ENCODE measurements at regions not wholly inside any gene's neighbourhood (a gene's known extent, or its start where the extent isn't known, plus 50 kb on each side); places are given as distances from the start of the nearest gene placed in this dataset.
"Not testable (repeated sequence)": the region's sequence is repeated elsewhere in the genome, so short reads cannot be mapped to it uniquely, and the experiment has no call there.

DNA sequence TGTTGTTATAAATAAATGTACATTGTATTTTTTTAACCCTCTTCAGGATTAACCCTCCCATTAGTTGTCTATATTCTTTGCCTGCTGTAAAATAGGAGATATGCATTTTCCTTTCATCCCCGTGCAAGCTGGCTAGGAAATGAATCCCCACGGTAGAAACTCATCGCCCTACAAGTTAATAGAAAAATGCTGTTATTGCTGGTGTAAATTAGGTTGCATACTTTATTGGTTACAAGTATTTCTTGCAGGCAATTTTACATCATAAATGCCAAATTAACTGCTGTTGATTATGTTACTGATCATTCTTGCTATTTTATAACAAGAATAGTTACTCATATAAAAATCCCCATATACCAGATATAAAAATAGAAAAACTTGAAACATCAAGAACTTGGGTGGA lies 454.2 kb upstream of the KLF6 start:
- TF ChIP-seq, protein P1, sequence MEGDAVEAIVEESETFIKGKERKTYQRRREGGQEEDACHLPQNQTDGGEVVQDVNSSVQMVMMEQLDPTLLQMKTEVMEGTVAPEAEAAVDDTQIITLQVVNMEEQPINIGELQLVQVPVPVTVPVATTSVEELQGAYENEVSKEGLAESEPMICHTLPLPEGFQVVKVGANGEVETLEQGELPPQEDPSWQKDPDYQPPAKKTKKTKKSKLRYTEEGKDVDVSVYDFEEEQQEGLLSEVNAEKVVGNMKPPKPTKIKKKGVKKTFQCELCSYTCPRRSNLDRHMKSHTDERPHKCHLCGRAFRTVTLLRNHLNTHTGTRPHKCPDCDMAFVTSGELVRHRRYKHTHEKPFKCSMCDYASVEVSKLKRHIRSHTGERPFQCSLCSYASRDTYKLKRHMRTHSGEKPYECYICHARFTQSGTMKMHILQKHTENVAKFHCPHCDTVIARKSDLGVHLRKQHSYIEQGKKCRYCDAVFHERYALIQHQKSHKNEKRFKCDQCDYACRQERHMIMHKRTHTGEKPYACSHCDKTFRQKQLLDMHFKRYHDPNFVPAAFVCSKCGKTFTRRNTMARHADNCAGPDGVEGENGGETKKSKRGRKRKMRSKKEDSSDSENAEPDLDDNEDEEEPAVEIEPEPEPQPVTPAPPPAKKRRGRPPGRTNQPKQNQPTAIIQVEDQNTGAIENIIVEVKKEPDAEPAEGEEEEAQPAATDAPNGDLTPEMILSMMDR (IDR thresholded peaks at IDR 0.05; ENCODE audit: low read depth, low read length, missing control alignments), result no peak
- H3K4me3 ChIP-seq (ENCODE audit: low read depth, low read length), result no peak overlapping the region

DNA sequence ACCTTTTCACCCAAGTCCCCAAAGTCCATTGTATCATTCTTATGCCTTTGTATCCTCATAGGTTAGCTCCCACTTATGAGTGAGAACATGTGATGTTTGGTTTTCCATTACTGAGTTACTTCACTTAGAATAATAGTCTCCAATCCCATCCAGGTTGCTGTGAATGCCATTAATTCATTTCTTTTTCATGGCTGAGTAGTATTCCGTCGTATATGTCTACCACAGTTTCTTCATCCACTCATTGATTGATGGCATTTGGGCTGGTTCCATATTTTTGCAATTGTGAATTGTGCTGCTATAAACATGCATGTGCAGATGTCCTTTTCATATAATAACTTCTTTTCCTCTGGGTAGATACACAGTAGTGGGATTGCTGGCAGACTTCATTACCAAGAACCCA lies 451.9 kb upstream of the KLF6 start:
- H3K4me3 ChIP-seq (ENCODE audit: low read depth, low read length); DNase-seq (ENCODE audit: low read depth): not testable (repeated sequence)

More for the DNA sequence above, 454.2 kb upstream of the KLF6 start:
- no peak for DNase-seq (ENCODE audit: low read depth)

DNA sequence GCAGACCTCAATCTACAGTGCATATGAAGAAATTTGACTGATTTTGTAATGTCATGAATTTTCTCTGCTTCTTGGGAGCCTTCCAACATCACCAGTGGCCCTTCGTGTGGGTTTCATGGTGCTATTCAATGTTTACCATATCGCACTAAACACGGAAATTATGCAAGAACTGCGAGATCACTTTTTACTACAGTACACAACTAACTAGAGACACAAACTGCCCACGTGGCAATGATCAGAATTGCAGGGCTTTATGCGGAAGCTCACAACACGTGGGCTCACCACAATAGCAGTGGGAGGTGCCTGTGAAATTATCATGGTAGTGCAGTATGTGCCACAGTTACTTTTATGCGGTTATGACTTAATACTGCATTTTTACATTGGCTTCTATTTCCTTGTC lies 449.7 kb upstream of the KLF6 start:
- no peak for DNase-seq (ENCODE audit: low read depth)
- TF ChIP-seq, protein P1 (IDR thresholded peaks at IDR 0.05; ENCODE audit: low read depth, low read length, missing control alignments), result no peak
- no peak overlapping the region for H3K4me3 ChIP-seq (ENCODE audit: low read depth, low read length)

DNA sequence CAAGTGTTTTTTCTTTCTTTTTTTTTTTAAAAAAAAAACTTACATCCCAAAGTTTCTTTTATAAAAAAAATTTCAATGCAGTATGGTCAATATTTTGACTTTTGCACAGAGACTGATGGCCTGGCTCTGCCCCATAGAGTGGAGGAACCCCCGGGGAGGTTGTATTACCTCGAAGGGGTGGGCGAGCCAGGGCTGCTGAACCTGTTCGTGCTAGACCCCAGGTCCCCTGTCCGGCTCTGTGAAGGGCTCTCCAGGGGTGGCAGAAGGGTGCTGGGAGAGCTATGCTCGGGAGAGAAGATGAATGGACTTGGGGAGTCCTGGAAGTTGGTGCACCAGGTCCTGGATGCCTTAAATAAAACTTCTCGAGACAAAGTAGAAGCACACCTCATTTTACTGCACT lies 446.4 kb upstream of the KLF6 start:
- TF ChIP-seq, protein P1 (IDR thresholded peaks at IDR 0.05; ENCODE audit: low read depth, low read length, missing control alignments), result no peak
- H3K4me3 ChIP-seq (ENCODE audit: low read depth, low read length), result no peak overlapping the region
- no peak for DNase-seq (ENCODE audit: low read depth)

DNA sequence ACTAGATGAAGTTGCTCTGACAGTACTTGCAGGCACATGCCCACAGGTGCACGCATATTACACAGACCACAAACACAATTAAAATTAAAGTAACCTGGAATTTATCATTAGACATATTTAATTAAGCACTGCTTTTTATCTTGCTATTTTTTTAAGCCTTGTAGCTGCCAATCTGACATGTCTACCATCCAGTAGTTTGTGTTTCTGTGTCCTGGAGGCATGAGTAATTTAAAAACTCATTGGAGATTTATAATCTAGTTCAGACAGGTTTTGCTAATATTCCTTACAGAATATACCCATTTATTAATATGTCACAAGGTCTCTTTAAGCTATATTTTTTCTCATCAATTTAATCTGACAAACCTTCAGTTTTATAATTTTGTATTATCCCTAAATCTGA lies 445.0 kb upstream of the KLF6 start:
- TF ChIP-seq, protein P1 (IDR thresholded peaks at IDR 0.05; ENCODE audit: low read depth, low read length, missing control alignments), result no peak
- no peak overlapping the region for H3K4me3 ChIP-seq (ENCODE audit: low read depth, low read length)
- DNase-seq (ENCODE audit: low read depth), result no peak

DNA sequence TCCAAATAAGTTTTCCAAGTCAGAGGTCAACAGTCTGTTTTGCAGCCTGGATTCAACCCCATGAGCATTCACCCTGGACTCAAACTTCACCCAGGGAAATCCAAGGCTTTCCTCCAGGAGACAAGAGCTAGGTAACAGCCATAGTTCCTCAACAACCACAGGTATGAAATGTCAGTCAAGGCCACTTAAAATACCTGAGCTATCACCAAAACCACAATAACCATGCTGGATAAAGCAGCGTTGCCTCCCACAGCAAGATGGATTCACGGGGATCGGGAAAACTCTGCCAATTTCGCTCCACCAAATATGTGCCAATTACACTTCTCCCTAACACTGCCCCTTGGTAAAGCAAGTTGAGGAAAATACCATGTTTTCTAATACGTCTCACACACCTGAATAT lies 444.1 kb upstream of the KLF6 start:
- no peak for DNase-seq (ENCODE audit: low read depth)
- H3K4me3 ChIP-seq (ENCODE audit: low read depth, low read length), result no peak overlapping the region

DNA sequence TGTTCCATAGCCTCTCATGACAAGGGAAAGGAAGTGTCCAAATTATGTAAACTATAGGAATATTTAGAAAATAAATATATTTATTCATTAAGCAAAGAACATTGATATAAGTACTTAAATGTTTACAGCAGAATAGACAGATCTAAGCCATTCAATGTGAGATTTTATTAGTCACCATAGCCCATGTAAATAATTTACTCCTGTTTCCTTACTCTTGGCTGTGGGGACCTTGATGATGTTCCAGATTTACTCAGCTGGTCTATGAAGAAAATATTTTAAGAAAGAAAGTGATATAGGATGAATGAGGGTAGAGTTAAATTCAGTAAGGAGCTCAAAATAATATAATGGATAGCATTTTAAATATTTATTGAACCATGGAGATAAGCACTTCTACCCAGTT lies 442.6 kb upstream of the KLF6 start:
- no peak for DNase-seq (ENCODE audit: low read depth)
- TF ChIP-seq, protein P1 (IDR thresholded peaks at IDR 0.05; ENCODE audit: low read depth, low read length, missing control alignments), result no peak
- H3K4me3 ChIP-seq (ENCODE audit: low read depth, low read length), result no peak overlapping the region

More for the DNA sequence above, 444.1 kb upstream of the KLF6 start:
- TF ChIP-seq, protein P1 (IDR thresholded peaks at IDR 0.05; ENCODE audit: low read depth, low read length, missing control alignments), result no peak

Data from GM12864 (cell line).